ENCODE measurements at regions not wholly inside any gene's neighbourhood (a gene's known extent, or its start where the extent isn't known, plus 50 kb on each side); places are given as distances from the start of the nearest gene placed in this dataset.

DNA sequence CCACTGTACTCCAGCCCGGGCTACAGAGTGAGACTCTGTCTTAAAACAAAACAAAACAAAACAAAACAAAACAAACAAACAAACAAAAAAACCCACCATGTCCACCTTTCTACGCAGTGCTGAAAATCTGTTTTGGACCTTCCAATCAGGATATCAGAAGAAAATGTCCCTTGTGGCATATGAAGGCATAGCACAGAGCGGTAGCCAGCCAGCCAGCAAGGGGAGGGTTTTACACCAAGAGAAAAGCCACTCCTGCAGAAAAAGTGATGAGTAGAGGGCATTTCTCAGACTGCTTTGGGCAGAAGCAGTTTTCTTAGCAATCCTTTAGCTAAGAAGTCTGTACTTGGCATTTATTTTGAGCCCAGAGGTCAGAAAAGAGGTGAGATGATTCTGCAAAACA, 612.2 kb downstream of the TYW1 start:
- DNase-seq (no peak), ATAC-seq (no peak), FAIRE-seq (no peak)
- no peak for TF ChIP-seq CTCF (IDR thresholded peaks at IDR 0.05)
- H3K36me3 ChIP-seq = no peaks in the 10 kb centered on the region
- H3K9me3 ChIP-seq = no peaks in the 10 kb centered on the region
- intact Hi-C loops (cut with DNase I) = no loop called here
- H3K4me3 ChIP-seq = no peak overlapping the region
- no peak overlapping the region for H3K27ac ChIP-seq
- no peaks in the 10 kb centered on the region for H3K4me1 ChIP-seq
- 82 to 83% methylated on average over 3 of the region's 3 CpGs for WGBS, 2 donors
- no peaks in the 10 kb centered on the region for H3K27me3 ChIP-seq

GRCh38 chr7:67610897-67611296, 614.3 kb downstream of the TYW1 start:
- no peak for FAIRE-seq

DNA sequence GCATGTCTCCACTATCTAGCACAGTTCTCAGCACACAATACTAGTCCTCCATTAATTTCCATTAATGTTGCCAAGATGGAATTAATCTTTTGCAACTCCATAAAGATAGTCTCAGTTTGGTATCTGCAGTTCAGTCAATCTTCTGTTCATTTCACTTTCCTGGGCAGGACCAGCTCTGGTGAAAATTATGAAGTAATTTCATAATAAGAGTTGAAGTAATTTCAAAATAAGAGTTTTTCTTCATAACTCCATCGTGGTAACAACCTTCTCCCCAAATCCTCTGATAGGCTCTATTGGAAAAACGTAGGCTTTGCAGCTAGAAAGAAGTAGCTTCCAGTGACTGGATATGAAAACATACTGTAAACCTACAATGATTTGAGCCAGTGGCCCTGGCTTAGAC, 618.2 kb downstream of the TYW1 start:
- intact Hi-C loops (cut with DNase I) = no loop called here
- no peak for ATAC-seq
- 31 to 33% methylated on average over 2 of the region's 2 CpGs for WGBS, 2 donors

More at GRCh38 chr7:67610897-67611296, 614.3 kb downstream of the TYW1 start:
- Histone ChIP-seq H3K4me1 (no peaks in the 10 kb centered on the region), H3K27ac (no peak overlapping the region), H3K27me3 (no peaks in the 10 kb centered on the region), H3K36me3 (no peaks in the 10 kb centered on the region), H3K4me3 (no peak overlapping the region), H3K9me3 (no peaks in the 10 kb centered on the region)
- no peak for TF ChIP-seq CTCF (IDR thresholded peaks at IDR 0.05)
- ATAC-seq = no peak
- 66 to 70% methylated on average over 6 of the region's 6 CpGs for WGBS, 2 donors
- DNase-seq = no peak
- intact Hi-C loops (cut with DNase I) = no loop called here

DNA sequence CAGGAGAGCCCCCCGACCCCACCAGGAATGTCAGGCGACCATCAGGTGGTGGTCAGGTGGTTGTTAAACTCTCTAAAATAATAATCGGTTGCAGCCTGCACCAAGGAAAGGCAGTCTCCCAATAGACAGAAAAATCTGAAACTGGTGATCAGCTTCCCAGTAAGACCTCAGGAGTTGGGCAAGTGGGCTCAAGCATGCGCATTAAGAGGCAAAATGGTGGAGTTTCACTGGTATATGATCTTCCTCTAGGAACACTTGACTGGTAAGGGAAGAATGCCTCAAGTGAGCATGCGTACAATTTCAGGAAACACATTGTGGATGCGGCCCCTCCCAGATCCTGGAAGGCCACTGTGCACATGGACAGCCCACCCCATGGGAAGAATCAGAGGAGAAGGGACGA, 619.9 kb downstream of the TYW1 start:
- no peak for DNase-seq
- no peak for TF ChIP-seq CTCF (IDR thresholded peaks at IDR 0.05)
- no peak for FAIRE-seq
- 62 to 75% methylated on average over 7 of the region's 7 CpGs for WGBS, 2 donors
- H3K4me1 ChIP-seq = no peaks in the 10 kb centered on the region
- H3K27ac ChIP-seq = no peak overlapping the region
- H3K36me3 ChIP-seq = no peaks in the 10 kb centered on the region
- no peaks in the 10 kb centered on the region for H3K9me3 ChIP-seq
- intact Hi-C loops (cut with DNase I) = no loop called here
- ATAC-seq = no peak
- H3K4me3 ChIP-seq = no peak overlapping the region
- no peaks in the 10 kb centered on the region for H3K27me3 ChIP-seq

More for the DNA sequence above, 618.2 kb downstream of the TYW1 start:
- no peak for TF ChIP-seq CTCF (IDR thresholded peaks at IDR 0.05)
- no peaks in the 10 kb centered on the region for H3K4me1 ChIP-seq
- H3K4me3 ChIP-seq = no peak overlapping the region
- no peak overlapping the region for H3K27ac ChIP-seq
- DNase-seq (no peak), FAIRE-seq (no peak)
- no peaks in the 10 kb centered on the region for H3K36me3 ChIP-seq
- H3K9me3 ChIP-seq = no peaks in the 10 kb centered on the region
- H3K27me3 ChIP-seq = no peaks in the 10 kb centered on the region

GRCh38 chr7:67618556-67619162, 622.0 kb downstream of the TYW1 start:
- ATAC-seq (no peak), DNase-seq (no peak), FAIRE-seq (no peak)
- no peaks in the 10 kb centered on the region for H3K27me3 ChIP-seq
- no peak overlapping the region for H3K27ac ChIP-seq
- 47 to 49% methylated on average over 8 of the region's 8 CpGs for WGBS, 2 donors
- H3K4me3 ChIP-seq = no peak overlapping the region
- TF ChIP-seq CTCF (IDR thresholded peaks at IDR 0.05) = no peak
- H3K9me3 ChIP-seq = no peaks in the 10 kb centered on the region
- intact Hi-C loops (cut with DNase I) = no loop called here
- H3K4me1 ChIP-seq = no peaks in the 10 kb centered on the region
- H3K36me3 ChIP-seq = no peaks in the 10 kb centered on the region

Measured in pancreas (tissue), 10 donors.